Esophagus mucosa (tissue), 1 donor: ENCODE measurements at regions not wholly inside any gene's neighbourhood (a gene's known extent, or its start where the extent isn't known, plus 50 kb on each side); places are given as distances from the start of the nearest gene placed in this dataset.
A peak's percentile ranks its signal among the peaks of the same experiment; 100 is the strongest.

Experiments used
- ATAC-seq: fragments of 200-7000 bp; cut with Tn5 transposase; one replicate; pipeline ENCODE4 v1.9.1; 2020
- donor health status: DM: yes; HTN: yes; CAD: no.

GRCh38 chr2:8027387-8027786 lies 654.5 kb upstream of the ID2 start:
- ATAC-seq: no peak

GRCh38 chr2:8028036-8028435 lies 653.8 kb upstream of the ID2 start:
- no peak for ATAC-seq

- no peak for ATAC-seq
These were observed 653.4 kb upstream of the ID2 start for GRCh38 chr2:8028436-8028835.

GRCh38 chr2:8028981-8029380 lies 652.9 kb upstream of the ID2 start:
- ATAC-seq: no peak

GRCh38 chr2:8030573-8031303 lies 651.1 kb upstream of the ID2 start:
- ATAC-seq: no peak

GRCh38 chr2:8031370-8031769 lies 650.5 kb upstream of the ID2 start:
- no peak for ATAC-seq

- no peak for ATAC-seq
These were observed 648.2 kb upstream of the ID2 start for GRCh38 chr2:8033546-8034096.

- ATAC-seq: no peak
These were observed 645.5 kb upstream of the ID2 start for GRCh38 chr2:8036366-8036765.

- ATAC-seq: no peak
These were observed 642.1 kb upstream of the ID2 start for GRCh38 chr2:8039732-8040131.

- ATAC-seq: no peak
These were observed 638.6 kb upstream of the ID2 start for GRCh38 chr2:8043295-8043694.

GRCh38 chr2:8044046-8044594 lies 637.7 kb upstream of the ID2 start:
- ATAC-seq: no peak

- ATAC-seq: no peak
These were observed 636.7 kb upstream of the ID2 start for GRCh38 chr2:8045081-8045614.

- no peak for ATAC-seq
These were observed 635.0 kb upstream of the ID2 start for GRCh38 chr2:8046849-8047248.

GRCh38 chr2:8049176-8049575 lies 632.7 kb upstream of the ID2 start:
- ATAC-seq: no peak

GRCh38 chr2:8049851-8050571 lies 631.8 kb upstream of the ID2 start:
- ATAC-seq: peak; percentile 97

GRCh38 chr2:8053216-8053615 lies 628.6 kb upstream of the ID2 start:
- no peak for ATAC-seq

- no peak for ATAC-seq
These were observed 627.8 kb upstream of the ID2 start for GRCh38 chr2:8054070-8054469.

GRCh38 chr2:8058652-8059051 lies 623.2 kb upstream of the ID2 start:
- no peak for ATAC-seq

- no peak for ATAC-seq
These were observed 622.6 kb upstream of the ID2 start for GRCh38 chr2:8059255-8059654.

GRCh38 chr2:8059794-8060193 lies 622.1 kb upstream of the ID2 start:
- ATAC-seq: no peak

GRCh38 chr2:8061219-8061618 lies 620.6 kb upstream of the ID2 start:
- no peak for ATAC-seq

GRCh38 chr2:8064603-8065002 lies 617.3 kb upstream of the ID2 start:
- ATAC-seq: no peak

GRCh38 chr2:8065191-8065590 lies 616.7 kb upstream of the ID2 start:
- ATAC-seq: no peak
